Small intestine (tissue), 7 donors: ENCODE measurements at regions not wholly inside any gene's neighbourhood (a gene's known extent, or its start where the extent isn't known, plus 50 kb on each side); places are given as distances from the start of the nearest gene placed in this dataset.
"Not testable (repeated sequence)": the region's sequence is repeated elsewhere in the genome, so short reads cannot be mapped to it uniquely, and the experiment has no call there.

ENCODE experiments used
- DNase-seq, 2 donors: peaks; one replicate each; pipeline versions ENCODE4 v3.0.0 to v3.0.0-alpha.2; 2013
- FAIRE-seq: peaks from 2 replicates; lab custom pipeline; 2012; peaks lifted over from hg19 to GRCh38; lab: Jason Lieb, UNC
- H3K27ac ChIP-seq, 3 donors: one replicate each; pipeline ENCODE4 v1.5.1; 2013; ENCODE audit warnings: low read length in 2 of 3, mild to moderate bottlenecking in 2 of 3, control low read depth in 1 of 3, inconsistent platforms in 1 of 3, low read depth in 1 of 3, moderate library complexity in 1 of 3
- H3K27me3 ChIP-seq, 3 donors: one replicate each; pipeline ENCODE4 v1.6.1; 2013; ENCODE audit warnings: low read length in 3 of 3, inconsistent platforms in 1 of 3; ENCODE audit not compliant: control insufficient read depth in 3 of 3, insufficient read depth in 3 of 3
- H3K36me3 ChIP-seq, 3 donors: one replicate each; pipeline ENCODE4 v1.6.1; 2013; ENCODE audit warnings: low read length in 3 of 3, inconsistent platforms in 1 of 3, low read depth in 1 of 3, mild to moderate bottlenecking in 1 of 3, moderate library complexity in 1 of 3; ENCODE audit not compliant: control insufficient read depth in 3 of 3, insufficient read depth in 2 of 3
- H3K4me1 ChIP-seq, 3 donors: one replicate each; pipeline ENCODE4 v1.6.1; 2013; ENCODE audit warnings: low read length in 2 of 3, inconsistent platforms in 1 of 3, low read depth in 1 of 3, mild to moderate bottlenecking in 1 of 3, moderate library complexity in 1 of 3; ENCODE audit not compliant: control insufficient read depth in 3 of 3, insufficient read depth in 2 of 3
- H3K4me3 ChIP-seq, 3 donors: one replicate each; pipeline ENCODE4 v1.5.1; 2013; ENCODE audit warnings: low read length in 3 of 3, control low read depth in 1 of 3, inconsistent platforms in 1 of 3, low read depth in 1 of 3, mild to moderate bottlenecking in 1 of 3, moderate library complexity in 1 of 3
- H3K9me3 ChIP-seq, 2 donors: one replicate each; pipeline ENCODE4 v1.6.1; 2013; ENCODE audit warnings: low read depth in 1 of 2, low read length in 1 of 2; ENCODE audit not compliant: control insufficient read depth in 2 of 2, insufficient read depth in 1 of 2
- WGBS, 3 donors: extraction: QIAGEN DNeasy Blood & Tissue Kit; methylation state at CpG; one replicate each; pipeline ENCODE4 v1.1.7; 2013; 5-methylcytosine and 5-hydroxymethylcytosine counted together
- donor health status: healthy with polysubstance abuse.
- donor health status: control.
- donor health status: control.
- donor health status: Bipolar disorder and iron deficiency.
- donor health status: healthy.

- FAIRE-seq, H3K27me3 ChIP-seq, DNase-seq, H3K36me3 ChIP-seq, H3K9me3 ChIP-seq, H3K4me3 ChIP-seq, H3K4me1 ChIP-seq, H3K27ac ChIP-seq: not testable (repeated sequence)
- WGBS, 3 donors, result 89 to 93% (median 90%) methylated on average over 2 to 4 of the region's 5 CpGs
Observed at GRCh38 chr2:87502948-87503347, 244.9 kb upstream of the PLGLB2 start.

GRCh38 chr2:87505239-87505638, 242.6 kb upstream of the PLGLB2 start:
- not testable (repeated sequence) for H3K27ac ChIP-seq, DNase-seq, H3K9me3 ChIP-seq, H3K36me3 ChIP-seq, FAIRE-seq, H3K4me3 ChIP-seq, H3K4me1 ChIP-seq, H3K27me3 ChIP-seq
- WGBS, 3 donors, result no CpG with 5 or more reads among the region's 3 CpGs

- FAIRE-seq, H3K27me3 ChIP-seq, DNase-seq, H3K4me3 ChIP-seq, H3K4me1 ChIP-seq, H3K36me3 ChIP-seq, H3K9me3 ChIP-seq, H3K27ac ChIP-seq: not testable (repeated sequence)
- no CpG with 5 or more reads among the region's 3 CpGs for WGBS, 3 donors
Observed at GRCh38 chr2:87505909-87506308, 242.0 kb upstream of the PLGLB2 start.

- peak overlapping the region in 1 of 3 donors; percentile 5 for H3K27ac ChIP-seq
- 51 to 59% (median 58%) methylated on average over 6 to 9 of the region's 13 CpGs for WGBS, 3 donors
- H3K36me3 ChIP-seq, H3K27me3 ChIP-seq, DNase-seq, FAIRE-seq, H3K4me1 ChIP-seq, H3K9me3 ChIP-seq, H3K4me3 ChIP-seq: not testable (repeated sequence)
Observed at GRCh38 chr2:87507378-87508348, 240.2 kb upstream of the PLGLB2 start.

- H3K27ac ChIP-seq, H3K27me3 ChIP-seq, H3K36me3 ChIP-seq, DNase-seq, H3K4me1 ChIP-seq, H3K4me3 ChIP-seq, H3K9me3 ChIP-seq, FAIRE-seq: not testable (repeated sequence)
- WGBS, 3 donors, result 54 to 74% (median 59%) methylated on average over 3 of the region's 8 CpGs
Observed at GRCh38 chr2:87511195-87511778, 236.6 kb upstream of the PLGLB2 start.

- not testable (repeated sequence) for H3K27ac ChIP-seq, H3K27me3 ChIP-seq, FAIRE-seq, H3K9me3 ChIP-seq, H3K36me3 ChIP-seq, H3K4me1 ChIP-seq, H3K4me3 ChIP-seq, DNase-seq
- 0 to 48% (median 4%) methylated on average over 2 of the region's 6 CpGs for WGBS, 3 donors
Observed at GRCh38 chr2:87512864-87513530, 234.9 kb upstream of the PLGLB2 start.

- H3K27ac ChIP-seq, FAIRE-seq: not testable (repeated sequence)
- WGBS, 3 donors, result 28 to 46% (median 40%) methylated on average over 2 of the region's 5 CpGs
Observed at GRCh38 chr2:87514034-87514433, 233.9 kb upstream of the PLGLB2 start.

GRCh38 chr2:87514515-87514914, 233.4 kb upstream of the PLGLB2 start:
- not testable (repeated sequence) for H3K27me3 ChIP-seq, DNase-seq, H3K36me3 ChIP-seq, H3K4me1 ChIP-seq, FAIRE-seq, H3K9me3 ChIP-seq, H3K4me3 ChIP-seq
- WGBS, 3 donors, result no CpG with 5 or more reads among the region's 7 CpGs
- H3K27ac ChIP-seq, result peak overlapping the region in 1 of 3 donors; percentile 49

More at GRCh38 chr2:87514034-87514433, 233.9 kb upstream of the PLGLB2 start:
- H3K27me3 ChIP-seq, H3K9me3 ChIP-seq, DNase-seq, H3K4me1 ChIP-seq, H3K4me3 ChIP-seq, H3K36me3 ChIP-seq: not testable (repeated sequence)
